Testis (tissue), 2 donors: ENCODE measurements at regions not wholly inside any gene's neighbourhood (a gene's known extent, or its start where the extent isn't known, plus 50 kb on each side); places are given as distances from the start of the nearest gene placed in this dataset.

ENCODE experiments used
- DNase-seq: peaks from one replicate; pipeline ENCODE4 v3.0.0-alpha.2; 2019
- H3K27ac ChIP-seq, 2 donors: fragments of 200-600 bp; sonication (generic); one replicate each; pipeline ENCODE4 v1.5.1; 2019
- H3K27me3 ChIP-seq: fragments of 200-600 bp; sonication (generic); one replicate; pipeline ENCODE4 v1.5.1; 2019
- H3K36me3 ChIP-seq: fragments of 200-600 bp; sonication (generic); one replicate; pipeline ENCODE4 v1.5.1; 2017; ENCODE audit warnings: low read depth; ENCODE audit errors: missing control alignments
- H3K4me1 ChIP-seq: fragments of 200-600 bp; sonication (generic); one replicate; pipeline ENCODE4 v1.5.1; 2019
- H3K4me3 ChIP-seq, 2 donors: fragments of 200-600 bp; sonication (generic); one replicate each; pipeline ENCODE4 v1.5.1; 2017 to 2019
- H3K9me3 ChIP-seq: fragments of 200-600 bp; sonication (generic); one replicate; pipeline ENCODE4 v1.5.1; 2017
- POLR2A ChIP-seq: fragments of 450-650 bp; IDR thresholded peaks from one replicate; pipeline ENCODE4 v1.6.1; 2017; ENCODE audit warnings: antibody characterized with exemption, mild to moderate bottlenecking, moderate library complexity
- WGBS, 2 donors: methylation state at CpG; one replicate each; pipeline ENCODE4 v1.1.5; 2018; 5-methylcytosine and 5-hydroxymethylcytosine counted together
- intact Hi-C: fragments of 100-400 bp; cut with DNase I; formaldehyde crosslinking; loops from one replicate; pipeline ENCODE4 v1.15.1; 2023; ENCODE audit warnings: low total_unique reads
- TF ChIP-seq, protein P1 (sequence below), 3 experiments: fragments of 450-650 bp in 2 of 3; fragments of 200-600 bp in 1 of 3; sonication (generic) in 1 of 3; IDR thresholded peaks; one replicate each; pipeline ENCODE4 v1.5.1; 2016 to 2019; ENCODE audit warnings: antibody characterized with exemption in 3 of 3, mild to moderate bottlenecking in 2 of 3, moderate library complexity in 1 of 3

DNA sequence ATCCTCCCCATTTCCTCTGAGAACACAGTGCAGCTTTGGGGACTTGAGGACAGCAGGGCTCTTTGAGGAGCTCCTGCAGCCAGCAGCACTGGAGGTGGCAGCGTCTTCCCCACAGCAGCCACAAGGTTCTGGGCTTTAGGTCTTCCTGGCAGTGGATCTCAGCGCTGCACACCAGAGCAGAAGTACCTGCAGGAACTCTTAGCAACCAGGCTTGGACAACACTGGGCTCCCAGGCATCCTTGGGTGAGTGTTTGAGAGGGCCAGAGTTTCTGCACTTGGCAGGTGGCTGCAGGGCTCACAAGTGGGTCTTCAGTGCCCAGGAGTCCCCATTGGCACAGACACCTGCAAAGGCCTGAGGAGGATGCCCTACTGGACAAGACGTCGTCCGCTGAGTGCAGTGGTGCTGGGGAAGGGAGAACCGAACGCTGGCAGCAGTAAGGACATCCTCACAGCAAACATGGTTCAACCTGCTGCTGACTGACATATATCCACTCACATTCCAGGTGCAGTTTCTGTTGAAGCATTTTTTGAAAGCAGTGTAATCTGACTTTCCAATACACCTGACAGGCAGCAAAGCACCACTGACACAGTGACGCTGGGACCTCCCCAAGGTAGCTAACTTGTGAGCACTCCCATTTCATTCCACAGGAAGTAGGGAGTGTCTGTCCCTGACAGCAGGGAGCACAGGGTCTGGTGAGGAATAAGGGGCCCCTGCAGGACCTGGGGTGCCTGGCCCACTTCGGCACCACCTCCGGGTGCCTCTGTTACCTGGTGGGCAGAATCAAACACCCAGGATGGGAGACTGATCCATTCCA lies 149.9 kb upstream of the COPS8 start:
- H3K9me3 ChIP-seq, result no peaks in the 10 kb centered on the region
- H3K27ac ChIP-seq, result no peak overlapping the region
- no peaks in the 10 kb centered on the region for H3K36me3 ChIP-seq
- H3K27me3 ChIP-seq, result no peaks in the 10 kb centered on the region
- DNase-seq, result no peak
- TF ChIP-seq, protein P1, sequence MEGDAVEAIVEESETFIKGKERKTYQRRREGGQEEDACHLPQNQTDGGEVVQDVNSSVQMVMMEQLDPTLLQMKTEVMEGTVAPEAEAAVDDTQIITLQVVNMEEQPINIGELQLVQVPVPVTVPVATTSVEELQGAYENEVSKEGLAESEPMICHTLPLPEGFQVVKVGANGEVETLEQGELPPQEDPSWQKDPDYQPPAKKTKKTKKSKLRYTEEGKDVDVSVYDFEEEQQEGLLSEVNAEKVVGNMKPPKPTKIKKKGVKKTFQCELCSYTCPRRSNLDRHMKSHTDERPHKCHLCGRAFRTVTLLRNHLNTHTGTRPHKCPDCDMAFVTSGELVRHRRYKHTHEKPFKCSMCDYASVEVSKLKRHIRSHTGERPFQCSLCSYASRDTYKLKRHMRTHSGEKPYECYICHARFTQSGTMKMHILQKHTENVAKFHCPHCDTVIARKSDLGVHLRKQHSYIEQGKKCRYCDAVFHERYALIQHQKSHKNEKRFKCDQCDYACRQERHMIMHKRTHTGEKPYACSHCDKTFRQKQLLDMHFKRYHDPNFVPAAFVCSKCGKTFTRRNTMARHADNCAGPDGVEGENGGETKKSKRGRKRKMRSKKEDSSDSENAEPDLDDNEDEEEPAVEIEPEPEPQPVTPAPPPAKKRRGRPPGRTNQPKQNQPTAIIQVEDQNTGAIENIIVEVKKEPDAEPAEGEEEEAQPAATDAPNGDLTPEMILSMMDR (IDR thresholded peaks at IDR 0.05), result no peak
- no peak for TF ChIP-seq POLR2A
- no peak overlapping the region for H3K4me3 ChIP-seq
- intact Hi-C loops, result no loop called here
- H3K4me1 ChIP-seq, result no peaks in the 10 kb centered on the region
- WGBS, 2 donors, result 85 to 87% methylated on average over 9 to 10 of the region's 10 CpGs

DNA sequence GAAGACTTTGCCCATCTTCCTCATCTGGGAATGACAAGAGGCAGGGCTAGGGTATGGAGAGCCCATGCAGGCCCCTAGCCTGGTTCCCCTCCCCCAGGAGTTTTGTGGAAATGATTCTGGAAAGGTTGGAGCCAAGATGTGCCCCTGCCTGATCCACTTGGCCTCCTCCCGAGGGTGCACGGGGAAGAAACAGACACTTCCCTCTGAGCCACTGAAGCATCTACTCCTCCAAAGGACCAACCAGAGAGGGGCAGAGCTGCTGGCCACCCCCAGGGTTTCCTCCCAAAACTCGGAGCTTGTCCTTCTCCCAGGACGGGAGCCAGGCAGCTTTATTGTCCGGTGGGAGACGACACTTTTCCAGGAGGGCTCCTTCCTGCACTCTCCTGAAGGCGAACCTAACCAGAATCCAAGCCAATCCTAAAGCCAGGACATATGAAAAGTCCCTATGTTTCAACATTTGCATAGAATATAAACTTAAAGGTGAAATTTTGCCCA lies 149.2 kb upstream of the COPS8 start:
- H3K36me3 ChIP-seq, result no peaks in the 10 kb centered on the region
- no peak overlapping the region for H3K4me3 ChIP-seq
- intact Hi-C loops, result no loop called here
- no peak for TF ChIP-seq POLR2A
- TF ChIP-seq, protein P1 (IDR thresholded peaks at IDR 0.05), result no peak
- no peaks in the 10 kb centered on the region for H3K27me3 ChIP-seq
- H3K27ac ChIP-seq, result no peak overlapping the region
- H3K9me3 ChIP-seq, result no peaks in the 10 kb centered on the region
- no peaks in the 10 kb centered on the region for H3K4me1 ChIP-seq
- 83 to 95% methylated on average over 7 of the region's 7 CpGs for WGBS, 2 donors
- no peak for DNase-seq

DNA sequence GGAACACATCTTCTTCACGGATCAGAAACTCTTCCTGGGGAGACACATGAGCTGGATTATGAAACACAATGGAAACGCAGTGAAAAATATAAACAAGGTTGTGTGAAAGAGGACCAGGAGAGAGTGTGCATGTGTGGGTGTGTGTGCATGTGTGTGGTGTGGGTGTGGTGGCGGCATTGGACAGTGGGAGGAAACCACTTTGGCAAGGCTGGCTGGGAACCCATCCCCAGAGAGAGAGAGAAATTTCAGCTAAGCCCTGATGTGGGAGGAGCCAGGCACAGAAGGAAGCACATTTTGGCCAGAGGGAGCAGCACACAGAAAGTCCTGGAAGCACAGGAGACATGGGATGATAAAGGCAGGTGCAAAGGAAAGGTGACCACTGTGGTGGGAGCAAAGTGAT lies 147.6 kb upstream of the COPS8 start:
- Histone ChIP-seq H3K27ac (no peak overlapping the region), H3K4me1 (no peaks in the 10 kb centered on the region), H3K36me3 (no peaks in the 10 kb centered on the region), H3K9me3 (no peaks in the 10 kb centered on the region), H3K27me3 (no peaks in the 10 kb centered on the region), H3K4me3 (no peak overlapping the region)
- 71 to 76% methylated on average over 3 of the region's 3 CpGs for WGBS, 2 donors
- DNase-seq, result no peak
- intact Hi-C loops, result no loop called here
- no peak for TF ChIP-seq POLR2A
- TF ChIP-seq, protein P1 (IDR thresholded peaks at IDR 0.05), result no peak

DNA sequence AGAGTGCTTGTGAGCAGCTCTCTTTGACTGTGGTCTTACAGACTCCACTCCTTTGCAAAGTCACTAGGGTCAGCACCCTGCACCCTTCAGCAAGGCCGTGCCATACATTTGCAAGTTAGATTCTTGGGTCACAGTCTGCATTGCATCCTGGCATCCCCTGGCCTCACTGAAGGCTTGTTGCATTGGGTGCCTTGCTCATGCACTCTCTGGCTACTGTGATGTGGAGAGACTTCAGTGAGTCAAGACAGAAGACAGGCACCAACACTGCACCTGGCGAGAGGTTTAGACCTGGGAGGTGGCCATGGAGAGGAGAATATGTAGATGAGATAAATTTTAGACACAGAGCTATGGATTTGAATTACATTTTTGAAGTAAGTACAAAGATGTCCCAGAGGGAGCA lies 146.4 kb upstream of the COPS8 start:
- no peak for DNase-seq
- no peaks in the 10 kb centered on the region for H3K9me3 ChIP-seq
- H3K36me3 ChIP-seq, result no peaks in the 10 kb centered on the region
- no peaks in the 10 kb centered on the region for H3K4me1 ChIP-seq
- H3K27ac ChIP-seq, result no peak overlapping the region
- 90 to 96% methylated on average over 2 of the region's 2 CpGs for WGBS, 2 donors
- TF ChIP-seq, protein P1 (IDR thresholded peaks at IDR 0.05), result no peak
- no peak for TF ChIP-seq POLR2A
- no peak overlapping the region for H3K4me3 ChIP-seq
- intact Hi-C loops, result no loop called here
- H3K27me3 ChIP-seq, result no peaks in the 10 kb centered on the region
